Colonic mucosa (tissue), 4 donors: ENCODE measurements at regions not wholly inside any gene's neighbourhood (a gene's known extent, or its start where the extent isn't known, plus 50 kb on each side); places are given as distances from the start of the nearest gene placed in this dataset.

Source experiments
- DNase-seq: peaks from one replicate; pipeline ENCODE4 v3.0.0-alpha.2; 2020
- H3K27ac ChIP-seq: fragments of 200-600 bp; one replicate; pipeline ENCODE4 v1.8.0; 2021
- H3K27me3 ChIP-seq: fragments of 200-600 bp; one replicate; pipeline ENCODE4 v1.8.0; 2021
- H3K36me3 ChIP-seq: fragments of 200-600 bp; one replicate; pipeline ENCODE4 v1.8.0; 2021
- H3K4me1 ChIP-seq: fragments of 200-600 bp; one replicate; pipeline ENCODE4 v1.8.0; 2021; ENCODE audit warnings: mild to moderate bottlenecking
- H3K4me3 ChIP-seq: fragments of 200-600 bp; one replicate; pipeline ENCODE4 v1.8.0; 2021
- H3K9ac ChIP-seq, 2 donors: one replicate each; pipeline ENCODE4 v1.7.0; 2013; ENCODE audit warnings: control low read depth in 2 of 2, low read depth in 2 of 2, low read length in 2 of 2
- H3K9me3 ChIP-seq: fragments of 200-600 bp; one replicate; pipeline ENCODE4 v1.8.0; 2021
- intact Hi-C: fragments of 100-400 bp; cut with DNase I; formaldehyde crosslinking; loops from one replicate; pipeline ENCODE4 v1.14.1; 2022
- TF ChIP-seq, protein P1 (sequence below): fragments of 200-600 bp; IDR thresholded peaks from one replicate; pipeline ENCODE4 v1.8.0; 2022; ENCODE audit warnings: antibody characterized with exemption, mild to moderate bottlenecking
- donor health status: healthy.
- donor health status: DM: no; HTN: no; CAD: no.
- donor health status: DM: no; HTN: no; CAD: no.

DNA sequence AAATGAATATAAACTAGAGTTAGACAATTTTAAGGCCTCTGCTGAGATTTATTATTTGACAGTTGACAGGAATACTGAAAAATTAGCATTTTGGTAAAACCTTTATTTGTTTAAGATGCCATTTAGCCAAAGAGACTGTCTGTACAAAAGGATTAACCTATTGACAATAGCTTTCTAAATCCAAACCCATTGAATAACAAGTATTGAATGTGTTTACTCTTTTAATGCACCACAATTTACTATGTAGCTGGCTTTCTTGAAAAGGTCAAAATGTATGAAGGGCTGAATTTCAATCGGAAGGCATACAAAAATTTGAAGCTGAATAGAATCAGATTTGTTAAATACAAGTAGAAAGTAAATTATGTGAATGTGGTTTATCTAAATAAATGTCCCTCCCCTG lies 374.5 kb downstream of the TEX13C start:
- Histone ChIP-seq H3K36me3 (no peaks in the 10 kb centered on the region), H3K27me3 (no peaks in the 10 kb centered on the region), H3K4me1 (no peaks in the 10 kb centered on the region), H3K4me3 (no peak overlapping the region), H3K27ac (no peak overlapping the region), H3K9me3 (no peaks in the 10 kb centered on the region), H3K9ac (no peak overlapping the region)
- intact Hi-C loops, result no loop called here
- TF ChIP-seq, protein P1, sequence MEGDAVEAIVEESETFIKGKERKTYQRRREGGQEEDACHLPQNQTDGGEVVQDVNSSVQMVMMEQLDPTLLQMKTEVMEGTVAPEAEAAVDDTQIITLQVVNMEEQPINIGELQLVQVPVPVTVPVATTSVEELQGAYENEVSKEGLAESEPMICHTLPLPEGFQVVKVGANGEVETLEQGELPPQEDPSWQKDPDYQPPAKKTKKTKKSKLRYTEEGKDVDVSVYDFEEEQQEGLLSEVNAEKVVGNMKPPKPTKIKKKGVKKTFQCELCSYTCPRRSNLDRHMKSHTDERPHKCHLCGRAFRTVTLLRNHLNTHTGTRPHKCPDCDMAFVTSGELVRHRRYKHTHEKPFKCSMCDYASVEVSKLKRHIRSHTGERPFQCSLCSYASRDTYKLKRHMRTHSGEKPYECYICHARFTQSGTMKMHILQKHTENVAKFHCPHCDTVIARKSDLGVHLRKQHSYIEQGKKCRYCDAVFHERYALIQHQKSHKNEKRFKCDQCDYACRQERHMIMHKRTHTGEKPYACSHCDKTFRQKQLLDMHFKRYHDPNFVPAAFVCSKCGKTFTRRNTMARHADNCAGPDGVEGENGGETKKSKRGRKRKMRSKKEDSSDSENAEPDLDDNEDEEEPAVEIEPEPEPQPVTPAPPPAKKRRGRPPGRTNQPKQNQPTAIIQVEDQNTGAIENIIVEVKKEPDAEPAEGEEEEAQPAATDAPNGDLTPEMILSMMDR, result no peak
- DNase-seq, result no peak

GRCh38 chrX:125709074-125709473 lies 389.4 kb downstream of the TEX13C start:
- H3K9ac ChIP-seq, result no peak overlapping the region
- TF ChIP-seq, protein P1, result no peak
- DNase-seq, result no peak
- H3K27ac ChIP-seq, result no peak overlapping the region
- intact Hi-C loops, result no loop called here
- no peaks in the 10 kb centered on the region for H3K9me3 ChIP-seq
- H3K4me3 ChIP-seq, result no peak overlapping the region
- no peaks in the 10 kb centered on the region for H3K36me3 ChIP-seq
- H3K4me1 ChIP-seq, result no peaks in the 10 kb centered on the region
- H3K27me3 ChIP-seq, result no peaks in the 10 kb centered on the region

DNA sequence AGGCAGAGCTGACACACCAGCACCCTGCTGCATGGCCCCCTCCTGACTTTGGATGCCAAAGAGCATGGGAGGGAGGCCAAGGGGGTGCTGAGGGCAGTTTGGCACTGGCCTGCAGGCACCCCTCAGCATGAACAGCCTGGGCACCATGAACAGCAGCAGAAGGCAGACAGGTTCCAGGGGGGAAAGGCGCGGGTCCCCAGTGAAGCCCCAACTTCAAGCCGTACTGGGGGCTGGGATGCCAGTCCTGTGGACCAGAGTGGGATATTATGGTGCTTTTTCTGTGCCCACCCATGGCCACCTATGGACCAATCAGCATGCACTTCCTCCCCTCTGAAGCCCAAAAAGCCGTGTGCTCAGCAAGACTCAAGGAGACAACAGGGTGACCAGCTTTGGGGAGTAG lies 389.9 kb downstream of the TEX13C start:
- intact Hi-C loops, result no loop called here
- no peak for DNase-seq
- Histone ChIP-seq H3K36me3 (no peaks in the 10 kb centered on the region), H3K4me3 (no peak overlapping the region), H3K27me3 (no peaks in the 10 kb centered on the region), H3K9me3 (no peaks in the 10 kb centered on the region), H3K27ac (no peak overlapping the region), H3K9ac (no peak overlapping the region), H3K4me1 (no peaks in the 10 kb centered on the region)
- TF ChIP-seq, protein P1, result no peak

DNA sequence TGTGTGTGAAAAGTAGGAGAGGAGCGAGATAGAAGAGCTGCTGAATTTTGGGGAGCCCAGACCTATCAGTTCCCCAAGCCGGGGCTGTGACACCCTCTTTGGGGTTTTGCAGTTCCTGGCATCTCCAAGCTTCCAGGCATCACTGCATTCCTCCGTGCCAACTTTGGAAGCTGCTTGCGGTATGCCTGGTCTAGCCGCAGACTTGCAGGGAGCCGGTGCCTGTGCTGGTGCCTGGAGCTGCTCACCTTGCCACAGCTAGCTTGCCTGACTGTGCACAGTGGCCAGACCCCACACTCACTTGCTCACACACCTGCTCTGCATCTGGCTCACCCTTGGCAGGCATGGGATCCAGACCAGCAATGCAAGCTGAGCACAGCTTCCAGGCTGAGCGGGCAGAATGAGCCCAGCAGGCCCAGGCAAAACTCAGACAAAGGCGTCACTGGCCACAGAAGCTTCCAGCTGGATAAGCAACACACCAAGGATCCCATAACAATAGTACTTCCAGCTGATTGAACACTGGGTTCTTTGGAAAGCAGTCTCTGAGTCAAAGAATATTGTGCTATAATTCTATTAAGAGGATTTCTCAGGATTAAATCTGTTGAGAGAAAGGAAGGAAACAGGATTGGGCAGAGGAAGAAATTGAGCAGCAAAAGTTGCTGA lies 390.9 kb downstream of the TEX13C start:
- no peaks in the 10 kb centered on the region for H3K4me1 ChIP-seq
- TF ChIP-seq, protein P1, result no peak
- H3K4me3 ChIP-seq, result no peak overlapping the region
- H3K36me3 ChIP-seq, result no peaks in the 10 kb centered on the region
- no peak for DNase-seq
- H3K9me3 ChIP-seq, result no peaks in the 10 kb centered on the region
- intact Hi-C loops, result no loop called here
- H3K27me3 ChIP-seq, result no peaks in the 10 kb centered on the region
- H3K9ac ChIP-seq, result no peak overlapping the region
- H3K27ac ChIP-seq, result no peak overlapping the region

DNA sequence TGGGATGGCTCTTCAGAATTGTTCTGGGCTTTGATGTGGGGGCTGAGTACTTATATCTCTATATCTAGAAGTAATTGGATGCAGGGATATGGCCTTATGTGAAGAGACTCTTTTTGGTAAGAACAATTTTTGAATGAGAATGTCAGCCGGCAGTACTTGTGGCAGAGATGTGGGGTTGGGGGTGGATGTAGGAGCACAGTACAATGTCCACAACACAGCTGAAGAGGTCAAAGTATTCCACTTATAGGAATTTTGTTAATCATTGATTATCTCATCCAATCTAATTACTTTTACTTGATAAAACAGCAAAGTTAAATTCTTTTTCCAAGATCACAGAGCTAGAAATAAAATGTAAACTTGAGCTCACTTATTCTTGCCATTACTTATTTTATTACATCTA lies 391.4 kb downstream of the TEX13C start:
- TF ChIP-seq, protein P1, result no peak
- intact Hi-C loops, result no loop called here
- H3K4me3 ChIP-seq, result no peak overlapping the region
- H3K4me1 ChIP-seq, result no peaks in the 10 kb centered on the region
- H3K36me3 ChIP-seq, result no peaks in the 10 kb centered on the region
- H3K9ac ChIP-seq, result no peak overlapping the region
- H3K27me3 ChIP-seq, result no peaks in the 10 kb centered on the region
- H3K27ac ChIP-seq, result no peak overlapping the region
- DNase-seq, result no peak
- H3K9me3 ChIP-seq, result no peaks in the 10 kb centered on the region
